ENCODE measurements at regions not wholly inside any gene's neighbourhood (a gene's known extent, or its start where the extent isn't known, plus 50 kb on each side); places are given as distances from the start of the nearest gene placed in this dataset.

DNA sequence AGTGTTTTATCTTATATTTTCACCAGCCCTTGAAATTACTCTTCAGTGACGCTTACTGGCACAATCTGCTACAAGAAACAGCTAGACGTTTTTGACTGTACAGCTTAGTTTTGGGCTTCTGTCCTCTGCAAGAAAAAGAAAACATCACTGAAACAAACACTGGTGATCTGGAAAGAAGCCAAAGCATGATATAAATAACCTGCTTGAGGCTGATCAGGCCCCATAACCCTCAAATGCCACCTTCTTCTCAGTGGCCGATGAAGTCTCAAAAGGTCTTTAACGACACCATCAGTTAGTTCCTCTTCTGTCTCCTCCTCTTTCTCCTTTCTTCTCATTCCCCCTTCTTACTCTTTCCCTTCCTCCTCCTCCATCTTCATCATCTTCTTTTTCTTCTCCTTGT is 942.3 kb upstream of the TMEM132C start:
- TF ChIP-seq CTCF (IDR thresholded peaks at IDR 0.05; ENCODE audit: poor library complexity, severe bottlenecking): no peak
- H3K4me3 ChIP-seq (ENCODE audit: severe bottlenecking): no peak overlapping the region
- no peaks in the 10 kb centered on the region for H3K9me3 ChIP-seq (ENCODE audit: severe bottlenecking)
- H3K36me3 ChIP-seq (ENCODE audit: low read depth): no peaks in the 10 kb centered on the region
- H3K27ac ChIP-seq (ENCODE audit: poor library complexity, severe bottlenecking): no peak overlapping the region
- DNase-seq (ENCODE audit: low spot score): no peak
- H3K4me1 ChIP-seq (ENCODE audit: insufficient read depth, poor library complexity, severe bottlenecking): no peaks in the 10 kb centered on the region
- no peak for ATAC-seq (ENCODE audit: low read depth)
- H3K27me3 ChIP-seq (ENCODE audit: insufficient read depth, poor library complexity, severe bottlenecking): no peaks in the 10 kb centered on the region

GRCh38 chr12:127327986-127328385 is 939.0 kb upstream of the TMEM132C start:
- DNase-seq (ENCODE audit: low spot score): no peak
- peak; percentile 27; the same call in 2 of the 3 replicates for ATAC-seq (ENCODE audit: low read depth)
- H3K4me1 ChIP-seq (ENCODE audit: insufficient read depth, poor library complexity, severe bottlenecking): no peaks in the 10 kb centered on the region
- H3K27ac ChIP-seq (ENCODE audit: poor library complexity, severe bottlenecking): no peak overlapping the region
- H3K36me3 ChIP-seq (ENCODE audit: low read depth): no peaks in the 10 kb centered on the region
- no peaks in the 10 kb centered on the region for H3K9me3 ChIP-seq (ENCODE audit: severe bottlenecking)
- no peak for TF ChIP-seq CTCF (IDR thresholded peaks at IDR 0.05; ENCODE audit: poor library complexity, severe bottlenecking)
- H3K27me3 ChIP-seq (ENCODE audit: insufficient read depth, poor library complexity, severe bottlenecking): no peaks in the 10 kb centered on the region
- H3K4me3 ChIP-seq (ENCODE audit: severe bottlenecking): no peak overlapping the region

DNA sequence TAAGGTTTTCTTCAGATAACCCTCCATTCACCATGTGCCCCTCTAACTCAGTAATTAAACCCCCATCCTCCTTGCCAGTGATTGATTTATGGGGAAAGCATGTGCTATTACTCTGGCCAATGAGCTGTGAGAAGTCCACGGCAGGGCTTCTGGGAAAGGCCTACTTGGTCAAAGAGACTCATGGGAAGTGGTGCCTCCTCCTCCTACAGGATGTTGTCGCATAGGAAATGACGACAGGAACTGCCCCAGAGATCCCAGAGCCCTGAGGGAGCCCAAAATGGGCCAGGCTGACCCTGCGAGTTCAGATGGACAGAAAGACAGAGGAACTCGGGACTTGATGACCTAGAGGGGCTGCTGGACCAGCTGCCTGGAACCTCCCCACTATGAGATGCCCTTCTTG is 938.1 kb upstream of the TMEM132C start:
- Histone ChIP-seq H3K4me3 (ENCODE audit: severe bottlenecking) (no peak overlapping the region), H3K4me1 (ENCODE audit: insufficient read depth, poor library complexity, severe bottlenecking) (no peaks in the 10 kb centered on the region), H3K27me3 (ENCODE audit: insufficient read depth, poor library complexity, severe bottlenecking) (no peaks in the 10 kb centered on the region), H3K9me3 (ENCODE audit: severe bottlenecking) (no peaks in the 10 kb centered on the region), H3K27ac (ENCODE audit: poor library complexity, severe bottlenecking) (no peak overlapping the region), H3K36me3 (ENCODE audit: low read depth) (no peaks in the 10 kb centered on the region)
- ATAC-seq (ENCODE audit: low read depth) (no peak), DNase-seq (ENCODE audit: low spot score) (no peak)
- no peak for TF ChIP-seq CTCF (IDR thresholded peaks at IDR 0.05; ENCODE audit: poor library complexity, severe bottlenecking)

GRCh38 chr12:127334365-127334764 is 932.6 kb upstream of the TMEM132C start:
- Histone ChIP-seq H3K4me3 (ENCODE audit: severe bottlenecking) (no peak overlapping the region), H3K9me3 (ENCODE audit: severe bottlenecking) (no peaks in the 10 kb centered on the region), H3K4me1 (ENCODE audit: insufficient read depth, poor library complexity, severe bottlenecking) (no peaks in the 10 kb centered on the region), H3K27me3 (ENCODE audit: insufficient read depth, poor library complexity, severe bottlenecking) (no peaks in the 10 kb centered on the region), H3K27ac (ENCODE audit: poor library complexity, severe bottlenecking) (no peak overlapping the region), H3K36me3 (ENCODE audit: low read depth) (no peaks in the 10 kb centered on the region)
- no peak for TF ChIP-seq CTCF (IDR thresholded peaks at IDR 0.05; ENCODE audit: poor library complexity, severe bottlenecking)
- DNase-seq (ENCODE audit: low spot score) (no peak), ATAC-seq (ENCODE audit: low read depth) (no peak)

- Histone ChIP-seq H3K4me1 (ENCODE audit: insufficient read depth, poor library complexity, severe bottlenecking) (no peaks in the 10 kb centered on the region), H3K4me3 (ENCODE audit: severe bottlenecking) (no peak overlapping the region), H3K27ac (ENCODE audit: poor library complexity, severe bottlenecking) (no peak overlapping the region), H3K9me3 (ENCODE audit: severe bottlenecking) (no peaks in the 10 kb centered on the region), H3K36me3 (ENCODE audit: low read depth) (no peaks in the 10 kb centered on the region), H3K27me3 (ENCODE audit: insufficient read depth, poor library complexity, severe bottlenecking) (no peaks in the 10 kb centered on the region)
- ATAC-seq (ENCODE audit: low read depth) (no peak), DNase-seq (ENCODE audit: low spot score) (no peak)
- no peak for TF ChIP-seq CTCF (IDR thresholded peaks at IDR 0.05; ENCODE audit: poor library complexity, severe bottlenecking)
Observed at GRCh38 chr12:127334912-127335644, 931.9 kb upstream of the TMEM132C start.
